SK-N-MC (cell line): ENCODE measurements at regions not wholly inside any gene's neighbourhood (a gene's known extent, or its start where the extent isn't known, plus 50 kb on each side); places are given as distances from the start of the nearest gene placed in this dataset.

Source experiments
- EZH2 ChIP-seq: fragments of 200-600 bp; sonication (generic); IDR thresholded peaks from one replicate; pipeline ENCODE4 v1.6.1; 2017; ENCODE audit warnings: antibody characterized with exemption
- POLR2AphosphoS5 ChIP-seq: IDR thresholded peaks from 2 replicates; pipeline ENCODE4 v1.6.1; 2012; ENCODE audit warnings: mild to moderate bottlenecking, low read depth, low read length, borderline replicate concordance

GRCh38 chr5:18489703-18490102 is 855.4 kb downstream of the TAF11L14 start:
- TF ChIP-seq EZH2 (no peak), POLR2AphosphoS5 (no peak)
